A549 (cell line): ENCODE measurements at regions not wholly inside any gene's neighbourhood (a gene's known extent, or its start where the extent isn't known, plus 50 kb on each side); places are given as distances from the start of the nearest gene placed in this dataset.

Experiments used
- ATAC-seq, 2 experiments: fragments of 200-7000 bp in 1 of 2; fragments of >200 bp in 1 of 2; cut with Nextera tagmentation in 1 of 2; cut with Tn5 transposase in 1 of 2; 3 replicates each; pipeline versions ENCODE4 v1.8.0 to v1.9.1; 2018 to 2020; ENCODE audit warnings: mild to moderate bottlenecking in 1 of 2, moderate library complexity in 1 of 2
- CTCF ChIA-PET: fragments of 300-600 bp; sonication (Branson Sonifier 250); formaldehyde crosslinking; extraction: SDS; loops from one replicate; lab custom pipeline; 2021; ENCODE audit warnings: antibody characterized with exemption, inconsistent platforms; lab: Yijun Ruan, JAX
- POLR2A ChIA-PET: fragments of 350-600 bp; formaldehyde crosslinking; extraction: SDS; loops from one replicate; lab custom pipeline; 2021; ENCODE audit warnings: antibody characterized with exemption, inconsistent platforms; lab: Yijun Ruan, JAX
- DNase-seq, 2 experiments: peaks; one replicate each; pipeline versions ENCODE4 v3.0.0 to v3.0.0-alpha.2; 2011 to 2016; ENCODE audit warnings: low read depth in 1 of 2, low spot score in 1 of 2
- FAIRE-seq: peaks from 2 replicates; lab custom pipeline; 2011; peaks lifted over from hg19 to GRCh38; lab: Jason Lieb, UNC
- H3K27ac ChIP-seq, 2 experiments: fragments of >200 bp; sonication (Bioruptor Twin); formaldehyde crosslinking; 3 replicates each; pipeline ENCODE4 v1.5.1; 2016 to 2017
- H3K4me1 ChIP-seq: fragments of >200 bp; sonication (Bioruptor Twin); formaldehyde crosslinking; 3 replicates; pipeline ENCODE4 v1.6.1; 2016
- H3K4me2 ChIP-seq: fragments of >200 bp; sonication (Bioruptor Twin); formaldehyde crosslinking; 3 replicates; pipeline ENCODE4 v1.6.1; 2016
- H3K4me3 ChIP-seq: fragments of >200 bp; sonication (Bioruptor Twin); formaldehyde crosslinking; 3 replicates; pipeline ENCODE4 v1.5.1; 2016
- H3K9me3 ChIP-seq: fragments of >200 bp; sonication (Bioruptor Twin); formaldehyde crosslinking; 3 replicates; pipeline ENCODE4 v1.6.1; 2016
- CHD4 ChIP-seq: fragments of 200-600 bp; sonication (generic); IDR thresholded peaks from 2 replicates; pipeline ENCODE4 v1.6.1; 2016; ENCODE audit warnings: antibody characterized with exemption, mild to moderate bottlenecking, borderline replicate concordance
- CTCF ChIP-seq: fragments of >200 bp; sonication (Bioruptor Twin); formaldehyde crosslinking; IDR thresholded peaks from 3 replicates; pipeline ENCODE4 v1.5.1; 2016
- EHMT2 ChIP-seq: fragments of 200-600 bp; sonication (generic); IDR thresholded peaks from 2 replicates; pipeline ENCODE4 v1.6.1; 2016; ENCODE audit warnings: antibody characterized with exemption, low read depth, mild to moderate bottlenecking, moderate library complexity
- ELK1 ChIP-seq: fragments of 150-350 bp; IDR thresholded peaks from 2 replicates; pipeline ENCODE4 v1.6.1; 2014; ENCODE audit warnings: low read depth, mild to moderate bottlenecking, low read length
- EP300 ChIP-seq, 2 experiments: fragments of >200 bp; sonication (Bioruptor Twin); formaldehyde crosslinking; IDR thresholded peaks; 2 replicates in 1 of 2; 3 replicates in 1 of 2; pipeline ENCODE4 v1.6.1; 2016 to 2017
- ESRRA ChIP-seq: fragments of 150-350 bp; IDR thresholded peaks from 2 replicates; pipeline ENCODE4 v1.6.1; 2014; ENCODE audit warnings: mild to moderate bottlenecking, low read length, borderline replicate concordance
- FOSL2 ChIP-seq, 2 experiments: fragments of 450-650 bp in 1 of 2; fragments of >200 bp in 1 of 2; sonication (Bioruptor Twin) in 1 of 2; formaldehyde crosslinking; IDR thresholded peaks; 2 replicates each; pipeline versions ENCODE4 v1.5.0 to v1.6.1; 2016 to 2020; ENCODE audit warnings: mild to moderate bottlenecking in 1 of 2, moderate library complexity in 1 of 2
- HDAC2 ChIP-seq: fragments of 200-600 bp; sonication (generic); IDR thresholded peaks from 2 replicates; pipeline ENCODE4 v1.6.1; 2016
- HMGXB4 ChIP-seq: fragments of 250-450 bp; sonication (Bioruptor Pico); IDR thresholded peaks from 2 replicates; pipeline ENCODE4 v1.5.0; 2021; ENCODE audit warnings: mild to moderate bottlenecking, moderate library complexity, borderline replicate concordance
- HOXB5 ChIP-seq: fragments of 250-450 bp; sonication (Bioruptor Pico); IDR thresholded peaks from 2 replicates; pipeline ENCODE4 v1.5.0; 2020; ENCODE audit warnings: mild to moderate bottlenecking, moderate library complexity
- JUN ChIP-seq, 2 experiments: fragments of >200 bp; sonication (Bioruptor Twin); formaldehyde crosslinking; IDR thresholded peaks; 2 replicates in 1 of 2; 3 replicates in 1 of 2; pipeline ENCODE4 v1.6.1; 2016 to 2017
- MAFK ChIP-seq: fragments of 450-650 bp; IDR thresholded peaks from 2 replicates; pipeline ENCODE4 v1.6.1; 2014; ENCODE audit not compliant: partially characterized antibody
- MYC ChIP-seq: IDR thresholded peaks from 2 replicates; pipeline ENCODE4 v1.6.1; 2012; ENCODE audit warnings: mild to moderate bottlenecking, inconsistent platforms, low read length, improper control_type of control experiment, borderline replicate concordance
- NFE2L2 ChIP-seq: fragments of 150-350 bp; conservative IDR thresholded peaks from 2 replicates; pipeline ENCODE4 v1.6.1; 2014; ENCODE audit warnings: low read length
- POLR2A ChIP-seq: IDR thresholded peaks from 2 replicates; pipeline ENCODE4 v1.6.1; 2012; ENCODE audit warnings: mild to moderate bottlenecking, low read length
- TFCP2L1 ChIP-seq: fragments of 250-450 bp; sonication (Bioruptor Pico); IDR thresholded peaks from 2 replicates; pipeline ENCODE4 v1.5.0; 2021; ENCODE audit warnings: mild to moderate bottlenecking
- USF2 ChIP-seq: fragments of 450-650 bp; IDR thresholded peaks from 2 replicates; pipeline ENCODE4 v1.6.1; 2014; ENCODE audit warnings: antibody characterized with exemption
- ZFP36 ChIP-seq: fragments of 450-650 bp; IDR thresholded peaks from 2 replicates; pipeline ENCODE4 v1.6.1; 2014; ENCODE audit warnings: borderline replicate concordance; ENCODE audit not compliant: partially characterized antibody
- WGBS: methylation state at CpG from one replicate; pipeline ENCODE4 v1.1.6; 2017; ENCODE audit errors: missing lambda C conversion rate; 5-methylcytosine and 5-hydroxymethylcytosine counted together
- TF ChIP-seq, protein P1 (sequence below): IDR thresholded peaks from 2 replicates; pipeline ENCODE4 v1.6.1; 2012
- TF ChIP-seq, protein P2 (sequence below): fragments of >200 bp; sonication (Bioruptor Twin); formaldehyde crosslinking; IDR thresholded peaks from 3 replicates; pipeline ENCODE4 v1.6.1; 2016
- TF ChIP-seq, protein P3 (sequence below): fragments of 250-450 bp; sonication (Bioruptor Pico); IDR thresholded peaks from 2 replicates; pipeline ENCODE4 v1.5.0; 2020; ENCODE audit warnings: low read depth, mild to moderate bottlenecking, moderate library complexity

GRCh38 chr4:182067828-182068227 lies 175.4 kb upstream of the TENM3 start:
- DNase-seq (no peak), FAIRE-seq (no peak), ATAC-seq (no peak)
- Histone ChIP-seq H3K4me2 (no peak overlapping the region), H3K9me3 (no peaks in the 10 kb centered on the region), H3K27ac (no peak overlapping the region), H3K4me1 (peaks cover 5% of the 10 kb centered on the region; the same call in 1 of the 3 replicates), H3K4me3 (no peak overlapping the region)
- WGBS = 39% methylated on average over 5 of the region's 5 CpGs
- ChIA-PET POLR2A (no interaction called here), CTCF (no interaction called here)
- TF ChIP-seq FOSL2 (IDR thresholded peaks at IDR 0.05) = no peak
- TF ChIP-seq FOSL2 (CRISPR knock-in tag; IDR thresholded peaks at IDR 0.05) = no peak

GRCh38 chr4:182068920-182069319 lies 174.3 kb upstream of the TENM3 start:
- no peak for DNase-seq
- no peaks in the 10 kb centered on the region for H3K4me1 ChIP-seq
- no peak for FAIRE-seq
- POLR2A ChIA-PET = no interaction called here
- no peak for ATAC-seq
- no peaks in the 10 kb centered on the region for H3K9me3 ChIP-seq
- H3K27ac ChIP-seq = no peak overlapping the region
- CTCF ChIA-PET = no interaction called here
- no peak overlapping the region for H3K4me3 ChIP-seq
- no peak for TF ChIP-seq EP300 (IDR thresholded peaks at IDR 0.05)
- no peak overlapping the region for H3K4me2 ChIP-seq

GRCh38 chr4:182073278-182073677 lies 169.9 kb upstream of the TENM3 start:
- Histone ChIP-seq H3K4me1 (no peaks in the 10 kb centered on the region), H3K4me3 (no peak overlapping the region), H3K27ac (no peak overlapping the region), H3K9me3 (no peaks in the 10 kb centered on the region), H3K4me2 (no peak overlapping the region)
- ChIA-PET CTCF (interaction anchor here (1.3 kb wide), 1 partner anchor 15 kb away, joined by 3 read pairs; no protein-coding TSS in a partner anchor), POLR2A (no interaction called here)
- FAIRE-seq (no peak), DNase-seq (no peak), ATAC-seq (no peak)
- TF ChIP-seq HOXB5 (CRISPR knock-in tag) (no peak), CHD4 (no peak), ESRRA (no peak), MYC (no peak), CTCF (no peak), HDAC2 (no peak), ZFP36 (no peak), ELK1 (no peak), POLR2A (no peak), TFCP2L1 (no peak), JUN (IDR thresholded peaks at IDR 0.05) (no peak), USF2 (no peak), EHMT2 (no peak), HMGXB4 (no peak), MAFK (no peak), NFE2L2 (no peak)
- TF ChIP-seq, protein P1, sequence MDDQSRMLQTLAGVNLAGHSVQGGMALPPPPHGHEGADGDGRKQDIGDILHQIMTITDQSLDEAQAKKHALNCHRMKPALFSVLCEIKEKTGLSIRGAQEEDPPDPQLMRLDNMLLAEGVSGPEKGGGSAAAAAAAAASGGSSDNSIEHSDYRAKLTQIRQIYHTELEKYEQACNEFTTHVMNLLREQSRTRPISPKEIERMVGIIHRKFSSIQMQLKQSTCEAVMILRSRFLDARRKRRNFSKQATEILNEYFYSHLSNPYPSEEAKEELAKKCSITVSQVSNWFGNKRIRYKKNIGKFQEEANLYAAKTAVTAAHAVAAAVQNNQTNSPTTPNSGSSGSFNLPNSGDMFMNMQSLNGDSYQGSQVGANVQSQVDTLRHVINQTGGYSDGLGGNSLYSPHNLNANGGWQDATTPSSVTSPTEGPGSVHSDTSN = no peak
- TF ChIP-seq, protein P2, sequence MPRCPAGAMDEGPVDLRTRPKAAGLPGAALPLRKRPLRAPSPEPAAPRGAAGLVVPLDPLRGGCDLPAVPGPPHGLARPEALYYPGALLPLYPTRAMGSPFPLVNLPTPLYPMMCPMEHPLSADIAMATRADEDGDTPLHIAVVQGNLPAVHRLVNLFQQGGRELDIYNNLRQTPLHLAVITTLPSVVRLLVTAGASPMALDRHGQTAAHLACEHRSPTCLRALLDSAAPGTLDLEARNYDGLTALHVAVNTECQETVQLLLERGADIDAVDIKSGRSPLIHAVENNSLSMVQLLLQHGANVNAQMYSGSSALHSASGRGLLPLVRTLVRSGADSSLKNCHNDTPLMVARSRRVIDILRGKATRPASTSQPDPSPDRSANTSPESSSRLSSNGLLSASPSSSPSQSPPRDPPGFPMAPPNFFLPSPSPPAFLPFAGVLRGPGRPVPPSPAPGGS = no peak
- TF ChIP-seq, protein P3, sequence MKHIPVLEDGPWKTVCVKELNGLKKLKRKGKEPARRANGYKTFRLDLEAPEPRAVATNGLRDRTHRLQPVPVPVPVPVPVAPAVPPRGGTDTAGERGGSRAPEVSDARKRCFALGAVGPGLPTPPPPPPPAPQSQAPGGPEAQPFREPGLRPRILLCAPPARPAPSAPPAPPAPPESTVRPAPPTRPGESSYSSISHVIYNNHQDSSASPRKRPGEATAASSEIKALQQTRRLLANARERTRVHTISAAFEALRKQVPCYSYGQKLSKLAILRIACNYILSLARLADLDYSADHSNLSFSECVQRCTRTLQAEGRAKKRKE (CRISPR knock-in tag) = no peak
- 28% methylated on average over 3 of the region's 3 CpGs for WGBS
